GM12873 (cell line): ENCODE measurements at regions not wholly inside any gene's neighbourhood (a gene's known extent, or its start where the extent isn't known, plus 50 kb on each side); places are given as distances from the start of the nearest gene placed in this dataset.

Experiments
- TF ChIP-seq, protein P1 (sequence below): IDR thresholded peaks from 2 replicates; pipeline ENCODE4 v1.5.1; 2012; ENCODE audit warnings: low read depth, mild to moderate bottlenecking, moderate library complexity, low read length, control low read depth; ENCODE audit not compliant: insufficient read depth; ENCODE audit errors: missing control alignments

DNA sequence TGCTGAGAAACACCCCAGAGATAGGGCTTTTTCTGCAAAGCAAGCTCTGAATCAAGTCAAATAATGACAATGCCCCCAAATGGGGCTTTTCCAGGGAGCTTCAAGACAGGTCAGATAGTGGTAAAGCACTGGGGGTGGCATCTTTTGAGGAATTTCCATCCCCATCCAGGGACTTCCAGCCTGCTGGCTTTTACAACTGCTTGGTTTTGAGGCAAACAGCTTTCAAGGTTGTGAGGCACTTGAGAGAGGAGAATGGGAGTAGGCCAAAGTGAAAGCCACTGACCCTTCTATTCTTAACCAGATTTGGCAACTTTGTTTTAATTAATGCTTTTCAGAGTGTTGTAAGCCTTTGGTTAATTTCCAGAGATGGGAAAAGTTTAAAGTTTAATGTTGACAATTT is 762.0 kb upstream of the POU3F3 start:
- TF ChIP-seq, protein P1, sequence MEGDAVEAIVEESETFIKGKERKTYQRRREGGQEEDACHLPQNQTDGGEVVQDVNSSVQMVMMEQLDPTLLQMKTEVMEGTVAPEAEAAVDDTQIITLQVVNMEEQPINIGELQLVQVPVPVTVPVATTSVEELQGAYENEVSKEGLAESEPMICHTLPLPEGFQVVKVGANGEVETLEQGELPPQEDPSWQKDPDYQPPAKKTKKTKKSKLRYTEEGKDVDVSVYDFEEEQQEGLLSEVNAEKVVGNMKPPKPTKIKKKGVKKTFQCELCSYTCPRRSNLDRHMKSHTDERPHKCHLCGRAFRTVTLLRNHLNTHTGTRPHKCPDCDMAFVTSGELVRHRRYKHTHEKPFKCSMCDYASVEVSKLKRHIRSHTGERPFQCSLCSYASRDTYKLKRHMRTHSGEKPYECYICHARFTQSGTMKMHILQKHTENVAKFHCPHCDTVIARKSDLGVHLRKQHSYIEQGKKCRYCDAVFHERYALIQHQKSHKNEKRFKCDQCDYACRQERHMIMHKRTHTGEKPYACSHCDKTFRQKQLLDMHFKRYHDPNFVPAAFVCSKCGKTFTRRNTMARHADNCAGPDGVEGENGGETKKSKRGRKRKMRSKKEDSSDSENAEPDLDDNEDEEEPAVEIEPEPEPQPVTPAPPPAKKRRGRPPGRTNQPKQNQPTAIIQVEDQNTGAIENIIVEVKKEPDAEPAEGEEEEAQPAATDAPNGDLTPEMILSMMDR: no peak

DNA sequence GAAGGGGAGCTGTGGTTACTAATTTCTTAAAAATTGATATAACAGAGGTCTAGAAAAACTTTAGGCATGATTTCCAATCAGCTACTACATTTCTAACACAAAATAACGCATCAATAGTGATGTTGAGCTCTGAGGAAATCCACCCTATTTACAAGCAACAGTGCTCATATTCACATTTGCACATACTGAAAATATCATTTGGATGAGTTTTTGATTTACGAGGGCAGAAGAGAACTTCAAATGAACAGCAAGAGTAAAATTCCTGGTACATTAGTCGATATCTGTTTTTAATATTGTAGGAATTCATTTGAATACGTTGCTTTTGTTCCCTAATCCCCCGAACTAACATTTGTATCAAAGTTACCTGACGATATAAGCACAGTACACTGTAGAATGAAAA is 761.0 kb upstream of the POU3F3 start:
- TF ChIP-seq, protein P1: no peak

DNA sequence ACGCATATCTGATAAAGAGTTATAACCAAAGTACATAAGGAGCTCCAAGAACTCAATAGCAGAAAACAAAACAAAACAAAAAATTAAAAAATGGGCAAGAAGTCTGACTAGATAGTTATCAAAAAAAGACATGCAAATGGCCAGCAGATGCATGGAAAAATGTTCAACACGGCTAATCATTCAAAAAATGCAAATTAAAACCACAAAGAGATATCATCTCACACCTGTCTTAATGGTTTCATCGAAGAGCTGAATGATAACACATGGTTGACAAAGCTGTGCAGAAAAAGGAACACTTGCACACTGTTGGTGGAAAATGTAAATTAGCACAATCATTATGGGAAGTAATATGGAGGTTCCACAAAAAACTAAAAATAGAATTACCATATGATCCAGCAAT is 751.3 kb upstream of the POU3F3 start:
- TF ChIP-seq, protein P1: no peak

DNA sequence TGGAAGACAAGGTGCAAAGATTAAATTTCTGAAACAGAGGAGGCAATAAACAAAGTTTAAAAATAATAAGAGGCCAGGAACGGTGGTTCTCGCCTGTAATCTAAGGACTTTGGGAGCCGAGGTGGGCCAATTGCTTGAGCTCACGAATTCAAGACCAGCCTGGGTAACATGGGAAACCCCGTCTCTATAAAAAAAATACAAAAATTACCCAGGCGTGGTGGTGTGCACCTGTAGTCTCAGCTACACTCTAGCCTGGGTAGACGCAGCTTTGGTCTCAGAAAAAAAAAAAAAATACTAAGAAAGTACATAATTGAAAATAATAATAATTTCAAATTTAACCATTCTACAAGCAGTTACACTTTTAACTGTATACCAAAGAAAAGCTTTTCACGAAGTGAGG is 744.6 kb upstream of the POU3F3 start:
- TF ChIP-seq, protein P1: no peak

DNA sequence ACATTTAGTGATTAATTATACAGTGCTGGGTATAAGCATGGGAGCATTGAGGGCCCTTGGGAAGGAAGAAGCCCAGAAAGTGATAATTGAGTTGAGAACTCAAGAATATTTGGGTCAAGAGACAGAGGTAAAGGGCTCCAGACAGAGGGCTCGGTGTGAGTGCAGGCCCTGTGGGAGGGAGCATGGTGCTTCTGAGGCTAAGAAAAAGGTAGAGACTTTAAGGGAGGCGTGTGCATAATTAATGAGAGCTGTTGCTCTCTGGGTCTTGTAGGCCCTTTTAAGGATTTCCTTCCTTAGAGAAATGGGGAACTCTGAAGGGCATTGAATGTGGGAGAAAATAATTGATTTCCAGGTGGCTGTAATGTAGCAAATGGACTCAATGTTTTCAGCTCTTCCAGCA is 735.0 kb upstream of the POU3F3 start:
- TF ChIP-seq, protein P1: no peak

DNA sequence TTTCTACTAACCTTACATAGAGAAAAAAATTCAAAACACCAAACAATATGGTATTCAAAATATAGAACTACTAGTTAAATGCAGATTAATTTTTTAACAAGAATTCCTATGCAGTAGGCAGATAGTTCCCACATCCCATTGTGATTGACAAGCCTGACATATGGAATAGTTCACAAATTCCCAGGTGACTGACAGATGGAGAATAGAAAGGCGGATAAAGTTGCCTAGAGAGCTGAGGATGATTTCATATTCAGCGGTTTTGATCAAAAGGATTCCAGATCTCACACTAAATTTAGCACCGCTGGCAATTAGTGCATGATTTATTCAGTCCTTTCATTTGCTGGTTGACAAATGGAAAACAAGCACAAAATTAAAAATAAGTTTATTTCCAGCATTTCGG is 733.7 kb upstream of the POU3F3 start:
- TF ChIP-seq, protein P1: no peak

DNA sequence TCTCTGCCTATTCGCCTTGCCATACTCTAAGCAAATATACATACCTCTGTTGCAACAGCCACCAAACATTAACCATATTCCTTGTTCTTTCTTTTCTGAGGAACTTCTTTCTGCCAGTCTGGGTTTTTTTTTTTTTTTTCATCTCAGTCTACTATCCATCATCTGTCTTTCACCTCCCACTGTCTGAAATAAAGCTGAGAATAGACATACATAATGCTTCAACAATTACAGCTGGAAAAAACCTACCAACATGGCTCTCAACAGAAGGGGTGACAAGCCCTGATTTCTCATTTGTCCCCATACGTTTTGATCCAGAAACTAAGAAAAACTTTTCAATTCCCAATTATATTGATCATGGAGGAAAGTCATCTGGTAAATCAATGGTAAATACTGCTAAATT is 728.8 kb upstream of the POU3F3 start:
- TF ChIP-seq, protein P1: no peak
